GM21528 (cell line): ENCODE measurements at regions not wholly inside any gene's neighbourhood (a gene's known extent, or its start where the extent isn't known, plus 50 kb on each side); places are given as distances from the start of the nearest gene placed in this dataset.

Source experiments
- ATAC-seq: cut with Tn5 transposase; IDR thresholded peaks from one replicate; pipeline ENCODE4 v1.9.1; 2021; ENCODE audit warnings: mild to moderate bottlenecking, moderate library complexity; ENCODE audit not compliant: unreplicated experiment, low FRiP score

DNA sequence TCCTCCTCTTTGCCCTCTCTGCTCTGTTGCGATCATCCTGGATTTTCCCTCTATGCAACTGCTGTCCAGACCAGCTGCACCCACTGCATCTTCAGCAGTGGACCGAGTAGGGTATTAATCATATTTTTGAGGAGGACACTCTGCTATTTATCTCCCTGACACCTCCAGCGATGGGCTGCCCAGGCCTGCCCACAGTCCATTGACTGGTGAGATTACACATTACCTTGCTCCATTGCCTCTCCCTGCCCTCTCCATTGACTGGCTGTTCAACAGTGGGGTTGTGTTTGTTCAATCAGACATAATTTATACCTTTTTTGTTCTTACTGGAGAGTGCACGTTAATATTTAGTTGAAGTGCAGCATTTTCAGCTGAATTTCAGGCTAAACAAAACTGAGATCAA, 559.3 kb upstream of the ARRDC4 start:
- no peak for ATAC-seq

DNA sequence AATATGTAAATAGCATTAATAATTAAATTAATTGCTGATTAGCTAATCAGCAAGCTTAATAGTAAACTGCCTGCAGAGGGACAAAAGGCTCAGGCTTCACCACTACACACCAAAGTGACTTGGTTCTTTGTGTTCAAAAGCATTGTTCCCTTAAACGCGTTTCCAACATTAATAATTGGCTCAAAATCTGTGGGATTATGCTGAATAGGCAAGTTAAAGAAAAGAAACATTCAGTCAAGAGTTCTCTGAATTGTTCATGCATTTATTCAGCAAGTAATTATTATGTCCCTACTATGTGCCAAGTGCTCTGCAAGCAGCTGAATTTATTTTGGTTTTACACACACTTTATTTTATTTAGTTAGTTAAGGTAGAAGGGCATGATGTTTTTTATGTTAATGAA, 558.5 kb upstream of the ARRDC4 start:
- no peak for ATAC-seq

DNA sequence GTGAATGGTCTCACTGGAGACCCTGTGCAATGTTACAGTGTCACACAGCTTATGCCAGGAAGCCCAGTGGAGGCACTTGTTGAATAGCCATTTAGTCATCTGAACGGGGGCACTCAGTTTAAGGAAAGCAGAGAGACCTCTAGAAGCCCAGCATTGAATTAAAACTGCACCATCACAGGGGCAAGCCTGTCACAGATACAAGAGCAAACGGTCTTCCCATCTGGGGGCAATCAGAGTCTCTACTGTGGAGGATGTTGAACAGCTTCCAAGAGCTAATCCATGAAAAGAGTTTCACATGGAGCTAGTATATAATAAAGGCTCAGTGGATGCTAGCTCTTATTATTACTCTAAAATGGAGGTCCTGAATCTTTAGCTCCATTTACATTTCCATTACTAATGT, 553.7 kb upstream of the ARRDC4 start:
- no peak for ATAC-seq

DNA sequence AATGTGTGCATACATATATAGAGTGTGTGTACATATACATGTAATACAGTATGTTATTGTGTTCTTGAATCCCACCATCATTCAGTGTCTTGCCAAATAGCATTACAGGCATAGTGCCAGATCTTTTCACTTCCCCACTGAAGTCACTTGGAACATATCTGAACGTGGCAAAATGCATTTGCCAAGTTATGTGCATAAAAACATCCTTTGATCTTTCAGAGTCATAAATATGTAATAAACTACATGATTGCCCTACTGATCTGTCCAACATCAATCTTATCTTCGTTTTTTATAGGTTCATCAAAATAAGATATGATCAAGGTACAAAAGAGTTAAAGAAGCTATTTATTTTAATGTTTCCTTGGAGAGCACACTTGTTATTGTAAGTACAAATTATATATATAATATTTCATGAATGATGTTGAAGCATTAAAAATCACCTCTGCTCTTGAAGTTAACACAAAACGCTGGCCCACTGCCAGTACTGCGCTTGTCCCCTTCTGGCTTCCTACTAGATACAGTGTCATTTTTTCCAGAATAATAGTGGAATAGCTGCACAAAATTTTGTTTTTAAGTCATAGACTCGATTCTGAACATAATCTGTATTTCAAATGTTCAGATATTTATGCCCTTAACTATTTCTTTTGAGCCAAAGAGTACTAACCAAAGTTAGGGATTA, 549.5 kb upstream of the ARRDC4 start:
- ATAC-seq = no peak

DNA sequence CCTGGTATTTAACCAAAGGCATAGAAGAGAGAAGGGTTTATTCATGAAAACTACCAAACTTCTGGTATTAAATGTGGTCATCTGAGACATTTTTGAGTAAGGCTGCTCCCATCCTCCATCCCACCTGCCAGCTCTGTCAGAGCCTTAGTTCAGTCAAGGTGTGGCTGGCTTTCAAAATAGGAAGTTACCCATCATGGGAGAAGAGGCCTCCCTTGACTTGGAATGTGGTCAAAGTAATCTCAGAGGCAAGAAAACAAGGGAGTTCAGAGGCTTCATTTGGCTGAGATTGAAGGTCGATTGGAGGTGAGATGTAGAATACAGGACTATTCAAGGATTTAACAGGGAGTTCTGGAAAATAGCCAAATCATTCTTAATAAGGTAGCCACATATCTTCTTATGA, 540.4 kb upstream of the ARRDC4 start:
- no peak for ATAC-seq

DNA sequence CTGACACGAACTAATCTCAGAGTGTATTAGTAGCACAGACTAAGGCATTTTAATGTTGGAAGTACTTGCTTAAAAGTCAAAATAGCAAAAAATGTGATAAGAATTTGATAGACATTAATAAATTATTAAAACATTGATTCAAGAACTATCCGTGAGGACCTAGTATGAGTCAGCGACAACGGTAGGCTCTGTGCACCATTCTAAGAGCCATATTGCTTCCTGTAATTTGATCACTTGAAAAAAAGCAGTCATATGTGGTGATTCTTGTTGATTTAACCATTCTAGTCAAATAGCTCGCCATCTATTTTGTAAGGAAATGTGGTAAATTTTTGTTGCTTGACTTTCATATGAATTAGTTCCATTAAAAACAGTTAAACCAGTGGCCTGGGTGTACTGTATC, 534.9 kb upstream of the ARRDC4 start:
- no peak for ATAC-seq

DNA sequence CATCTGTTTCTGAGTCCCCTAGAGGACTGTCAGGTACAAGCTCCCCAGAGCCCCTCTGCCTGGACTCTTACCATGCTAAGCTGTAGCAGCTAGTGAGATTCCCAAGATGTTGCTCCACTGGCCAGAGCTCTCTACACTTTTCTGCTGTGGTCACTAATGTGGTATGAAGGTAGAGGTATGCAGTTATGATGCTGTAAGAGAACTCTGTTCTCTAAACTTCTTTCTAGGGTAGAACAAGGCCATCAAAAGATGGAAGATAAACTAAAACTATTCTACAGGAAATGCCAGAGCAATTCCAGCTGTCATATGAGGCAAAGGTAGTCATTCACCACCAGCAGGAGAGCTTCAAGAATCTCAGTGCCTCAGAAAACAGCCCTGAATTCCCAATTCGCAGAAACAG, 517.4 kb upstream of the ARRDC4 start:
- no peak for ATAC-seq

DNA sequence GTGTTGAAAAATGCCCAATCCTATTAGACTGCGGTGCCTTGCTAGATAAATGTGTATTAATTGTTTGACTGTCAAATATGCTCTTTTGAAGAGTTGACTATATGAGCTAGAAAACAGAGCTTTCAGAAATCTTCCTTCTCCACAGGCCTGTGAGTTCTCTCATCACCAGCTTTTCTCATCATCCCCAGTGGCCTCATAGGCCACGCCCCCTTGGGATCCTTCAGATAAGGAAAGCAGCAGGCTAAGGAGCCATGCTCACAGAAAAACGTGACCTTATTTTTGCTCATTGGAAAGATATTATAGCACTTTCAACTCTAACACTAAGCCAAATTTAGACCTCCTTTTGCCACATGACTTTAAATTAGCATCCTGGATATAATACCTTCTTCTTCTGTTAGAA, 514.4 kb upstream of the ARRDC4 start:
- no peak for ATAC-seq

DNA sequence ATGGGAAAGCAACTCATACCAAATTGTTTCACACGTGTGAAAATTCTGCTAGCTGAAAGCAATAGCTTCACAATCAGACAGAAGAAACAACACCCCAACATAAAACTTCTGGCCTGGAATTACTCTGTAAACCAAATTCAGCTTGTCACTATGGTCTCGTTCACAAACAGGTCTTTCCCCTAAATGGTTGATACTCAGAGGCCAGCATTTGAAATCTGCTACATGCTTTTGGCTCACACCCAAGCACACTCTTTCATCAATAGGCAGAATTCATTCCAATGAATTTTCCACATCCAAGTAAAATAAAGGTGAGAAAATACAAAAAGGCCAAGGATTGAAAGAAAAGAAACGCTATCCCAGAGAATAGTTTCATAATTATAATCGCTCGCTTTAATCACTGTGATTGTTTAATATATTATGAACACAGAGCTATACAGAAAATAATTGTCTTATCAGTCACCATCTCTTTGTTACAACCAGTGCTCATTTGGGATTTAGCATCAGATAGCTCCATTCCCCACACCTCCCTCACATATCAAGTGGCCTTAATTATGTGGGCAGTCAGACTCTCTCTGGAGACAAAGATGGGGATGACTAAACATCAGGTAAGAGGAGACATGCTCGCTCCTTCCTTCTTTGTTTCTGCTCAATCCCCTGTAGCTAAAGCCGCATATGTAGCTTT, 503.8 kb upstream of the ARRDC4 start:
- ATAC-seq = no peak

DNA sequence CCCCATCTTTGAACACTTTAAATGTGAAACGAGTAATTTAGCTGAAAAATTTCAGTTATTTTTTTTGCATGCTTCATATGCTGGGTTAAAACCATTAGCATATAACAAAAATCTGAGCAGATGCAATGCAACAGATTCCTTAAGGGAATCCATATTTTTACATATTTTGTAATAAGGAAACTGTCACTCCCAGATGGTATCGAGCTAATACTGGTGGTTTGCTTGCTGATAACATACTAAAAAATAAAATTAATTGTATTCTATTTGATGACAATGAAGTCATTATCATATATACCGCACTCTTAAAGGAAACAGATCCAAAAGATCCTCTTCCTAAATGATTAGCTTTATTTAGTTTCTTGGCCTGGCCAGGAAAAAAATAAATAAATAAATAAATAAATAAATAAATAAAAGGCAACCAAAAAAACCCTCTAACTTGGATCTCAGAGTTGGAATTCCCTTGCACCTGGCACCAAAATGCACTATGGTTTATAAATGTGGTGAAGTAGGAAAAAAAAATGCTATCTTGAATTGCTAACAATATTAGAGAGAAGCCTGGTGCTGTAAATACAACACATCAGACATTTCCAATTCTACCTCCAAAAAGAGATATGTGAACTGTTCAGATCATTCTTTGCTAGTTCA, 503.2 kb upstream of the ARRDC4 start:
- ATAC-seq = no peak

DNA sequence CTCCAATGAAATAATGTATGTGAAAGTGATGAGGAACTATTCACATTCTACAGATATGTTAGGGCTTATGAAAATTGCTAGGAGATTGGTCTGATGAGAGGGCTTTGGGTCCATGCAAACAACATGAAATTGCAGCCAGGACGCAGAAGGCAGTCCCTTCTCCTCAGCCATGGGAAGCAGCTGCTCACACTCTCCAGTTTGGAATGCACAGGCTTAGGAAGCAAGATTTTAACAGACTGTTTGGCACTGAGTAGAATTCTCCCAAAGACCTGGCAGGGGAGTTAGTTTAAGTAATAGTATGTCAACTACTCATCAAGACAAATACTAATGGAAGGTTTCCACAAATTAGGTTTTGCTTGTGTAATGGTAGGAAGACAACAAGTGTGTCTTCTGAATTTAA, 500.7 kb upstream of the ARRDC4 start:
- ATAC-seq = no peak

DNA sequence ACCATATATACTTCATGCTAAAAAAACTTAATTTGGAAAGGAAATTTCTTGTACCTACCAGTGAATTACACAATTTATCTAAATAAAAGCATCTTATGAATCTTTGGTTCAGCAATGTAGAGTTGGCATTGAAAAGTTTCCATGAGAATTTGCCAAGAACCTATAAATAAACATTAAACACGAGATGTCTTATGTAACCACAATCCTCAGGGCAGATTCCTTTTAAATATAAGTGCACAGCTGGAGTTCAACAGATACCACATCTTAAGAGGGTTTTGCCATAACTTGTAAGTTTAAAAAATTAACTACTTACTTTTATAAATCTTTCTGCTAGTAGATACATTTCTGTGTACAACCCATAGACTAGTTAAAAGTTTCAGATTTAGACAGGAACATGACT, 499.3 kb upstream of the ARRDC4 start:
- ATAC-seq = no peak

DNA sequence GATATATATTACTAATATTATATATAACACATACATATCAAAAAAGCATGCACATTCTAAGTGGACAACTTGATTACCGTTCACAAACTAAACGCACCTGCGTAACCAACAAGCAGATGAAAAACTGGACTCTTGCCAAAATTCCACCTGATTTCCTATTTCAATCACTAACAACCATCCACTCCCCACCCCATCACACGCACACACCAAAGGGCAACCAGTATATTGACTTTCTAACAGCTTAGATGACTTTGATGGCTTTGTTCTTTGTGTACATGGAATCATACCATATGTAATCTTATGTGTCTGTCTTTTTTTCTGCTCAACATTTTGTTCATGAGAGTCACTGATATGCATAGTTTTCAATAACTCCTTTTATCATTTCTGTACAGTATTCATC, 496.8 kb upstream of the ARRDC4 start:
- no peak for ATAC-seq

DNA sequence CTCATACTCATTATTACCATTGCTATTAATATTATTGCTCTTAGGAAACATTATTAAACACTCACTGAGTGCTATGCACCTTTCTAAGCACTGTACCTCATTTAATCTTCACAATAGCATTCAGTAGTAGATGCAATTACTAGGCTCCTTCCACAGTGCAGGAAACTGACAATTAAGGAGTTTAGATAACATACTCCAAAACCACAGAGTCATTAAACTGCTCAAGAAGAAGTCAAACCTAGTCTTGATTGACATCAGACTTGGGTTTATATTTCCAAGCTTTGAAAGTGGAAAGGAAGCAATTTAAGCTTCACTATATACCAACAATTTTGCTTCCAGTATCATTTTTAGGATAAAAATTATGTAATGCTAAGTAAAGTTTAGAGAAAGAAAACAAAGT, 490.1 kb upstream of the ARRDC4 start:
- ATAC-seq = no peak

DNA sequence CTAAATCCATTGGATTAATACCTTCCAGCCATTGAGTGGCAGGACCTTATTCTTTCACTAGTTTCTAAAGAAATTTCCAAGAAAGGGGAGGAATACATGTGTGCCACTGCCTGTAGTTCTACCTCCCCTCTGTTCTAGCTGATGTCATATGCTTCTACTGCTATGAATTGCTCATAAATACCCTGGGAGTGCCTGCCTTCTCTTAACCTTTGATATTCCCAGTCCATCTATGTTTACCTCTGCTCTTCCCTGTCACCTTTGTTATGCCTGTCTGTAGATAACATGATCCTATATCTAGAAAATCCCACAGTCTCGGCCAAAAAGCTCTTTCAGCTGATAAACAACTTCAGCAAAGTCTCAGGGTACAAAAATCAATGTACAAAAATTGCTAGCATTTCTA, 486.9 kb upstream of the ARRDC4 start:
- no peak for ATAC-seq

DNA sequence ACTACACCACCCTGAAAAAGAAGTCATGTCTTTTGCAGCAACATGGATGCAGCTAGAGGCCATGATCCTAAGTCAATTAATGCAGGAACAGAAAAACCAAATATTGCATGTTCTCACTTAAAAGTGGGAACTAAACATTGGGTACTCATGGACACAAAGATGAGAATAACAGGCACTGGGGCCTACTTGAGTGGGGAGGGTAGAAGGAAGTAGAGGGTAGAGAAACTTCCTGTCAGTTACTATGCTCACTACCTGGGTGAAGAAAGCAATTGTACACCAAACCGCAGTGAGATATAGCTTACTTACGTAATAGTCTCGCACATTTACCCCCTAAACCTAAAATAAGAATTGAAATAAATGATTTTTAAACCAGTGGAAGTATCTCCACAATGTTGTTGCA, 480.5 kb upstream of the ARRDC4 start:
- no peak for ATAC-seq

DNA sequence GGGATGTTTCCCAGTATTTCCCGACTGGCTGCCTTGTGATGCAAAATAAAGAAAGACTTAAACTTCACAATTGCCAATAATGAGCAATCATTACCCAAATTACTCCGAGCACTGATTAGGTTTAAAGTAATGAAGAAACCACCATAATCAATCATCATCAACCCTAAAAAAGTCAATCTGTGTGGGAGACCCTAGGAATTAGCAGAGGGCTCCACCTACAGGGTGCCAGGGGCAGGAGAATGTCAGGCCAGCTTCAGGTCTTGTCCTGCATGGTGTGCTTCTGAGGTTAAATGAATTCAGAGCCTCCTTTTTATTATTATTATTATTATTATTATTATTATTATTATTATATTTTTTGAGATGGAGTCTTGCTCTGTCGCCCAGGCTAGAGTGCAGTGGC, 478.0 kb upstream of the ARRDC4 start:
- no peak for ATAC-seq

DNA sequence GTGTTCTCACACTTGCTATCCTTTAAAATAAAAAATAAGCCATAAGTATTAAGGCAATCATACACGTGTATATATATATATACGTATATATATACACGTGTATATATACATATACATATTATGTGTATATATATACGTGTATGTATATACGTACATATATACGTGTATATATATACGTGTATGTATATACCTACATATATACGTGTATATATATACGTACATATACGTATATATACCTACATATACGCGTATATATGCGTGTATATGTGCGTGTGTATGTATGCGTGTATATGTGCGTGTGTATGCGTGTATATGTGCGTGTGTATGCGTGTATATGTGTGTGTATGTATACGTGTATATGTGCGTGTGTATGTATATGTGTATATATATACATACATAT, 477.3 kb upstream of the ARRDC4 start:
- ATAC-seq = no peak

DNA sequence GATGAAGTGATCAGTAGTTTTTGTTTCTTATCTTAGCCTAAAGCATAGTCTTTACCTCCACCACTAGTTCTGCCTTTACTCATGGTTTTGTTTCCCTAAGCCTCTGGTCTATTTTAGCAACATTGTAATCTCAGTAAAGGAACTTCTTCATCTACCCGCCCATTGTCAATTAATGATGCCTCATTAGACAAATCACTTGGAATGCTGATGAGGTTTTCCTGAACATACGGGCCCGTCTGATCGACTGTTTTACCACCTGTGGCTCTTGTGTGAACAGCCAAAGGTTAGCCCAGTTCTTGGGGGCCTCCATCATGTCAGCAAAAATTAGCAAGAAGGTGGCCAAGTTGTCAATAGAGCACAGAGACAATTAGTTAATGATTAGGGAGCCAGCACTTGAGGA, 470.1 kb upstream of the ARRDC4 start:
- ATAC-seq = no peak

DNA sequence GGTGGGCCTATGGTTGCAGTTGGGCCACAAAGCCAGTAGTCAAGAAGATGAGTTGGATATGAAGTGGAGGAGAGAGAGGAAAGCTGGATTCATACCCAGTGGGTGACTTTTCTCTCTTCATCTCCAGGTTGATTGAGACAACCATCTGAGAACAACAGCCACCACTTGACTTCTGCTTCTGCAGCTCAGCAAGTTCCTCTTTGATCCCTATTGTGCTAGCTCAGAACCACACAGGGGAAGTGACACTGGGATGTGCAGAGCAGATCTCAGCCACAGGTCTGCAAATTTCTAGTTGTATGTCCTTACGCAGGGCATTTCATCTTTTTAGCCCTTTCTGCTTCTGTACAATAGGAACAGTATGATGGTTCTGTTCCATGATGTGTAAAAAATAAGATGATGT, 459.2 kb upstream of the ARRDC4 start:
- no peak for ATAC-seq

DNA sequence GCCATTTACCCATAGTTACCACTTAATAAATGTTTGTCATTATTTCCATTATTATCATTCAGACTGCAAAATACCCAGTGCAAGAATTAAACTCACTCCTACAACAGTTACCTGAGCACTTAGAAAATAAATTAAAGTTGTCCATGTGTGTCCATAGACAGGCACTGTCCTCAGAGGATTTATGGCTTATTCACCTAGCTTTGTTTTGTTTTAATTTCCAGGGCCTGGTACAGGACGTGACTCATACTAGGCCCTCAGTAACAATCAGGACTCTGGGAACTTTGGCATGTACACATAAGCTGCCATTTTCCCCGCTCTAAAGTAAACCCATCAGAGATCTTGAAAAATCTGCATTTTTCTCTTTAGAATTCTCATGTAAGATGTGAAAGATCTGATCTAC, 458.5 kb upstream of the ARRDC4 start:
- no peak for ATAC-seq
